Adrenal gland (tissue), 9 donors: ENCODE measurements at regions not wholly inside any gene's neighbourhood (a gene's known extent, or its start where the extent isn't known, plus 50 kb on each side); places are given as distances from the start of the nearest gene placed in this dataset.

Experiments
- DNase-seq, 7 donors: peaks; one replicate each; pipeline ENCODE4 v3.0.0-alpha.2; 2019 to 2020
- H3K27ac ChIP-seq, 5 donors: fragments of 200-600 bp; sonication (generic) in 4 of 5; 1 replicate in 3 of 5; 2 replicates in 2 of 5; pipeline versions ENCODE4 v1.5.1 to v1.8.0; 2016 to 2020; ENCODE audit warnings: mild to moderate bottlenecking in 1 of 5
- H3K27me3 ChIP-seq: fragments of 200-600 bp; 2 replicates; pipeline ENCODE4 v1.8.0; 2021
- H3K36me3 ChIP-seq, 2 donors: fragments of 200-600 bp; replicated peaks in 1 of 2; 1 replicate in 1 of 2; 2 replicates in 1 of 2; pipeline versions ENCODE4 v1.5.1 to v1.8.0; 2018 to 2022
- H3K4me1 ChIP-seq, 2 donors: fragments of 200-600 bp; replicated peaks in 1 of 2; 1 replicate in 1 of 2; 2 replicates in 1 of 2; pipeline versions ENCODE4 v1.5.1 to v1.8.0; 2018 to 2021
- H3K4me3 ChIP-seq, 4 donors: fragments of 200-600 bp; sonication (generic) in 3 of 4; one replicate each; pipeline ENCODE4 v1.5.1; 2016 to 2018
- H3K9me3 ChIP-seq, 3 donors: fragments of 200-600 bp; sonication (generic) in 1 of 3; replicated peaks in 1 of 3; 1 replicate in 2 of 3; 2 replicates in 1 of 3; pipeline versions ENCODE4 v1.5.1 to v1.8.0; 2016 to 2021
- POLR2A ChIP-seq, 2 donors: fragments of 450-650 bp; IDR thresholded peaks; one replicate each; pipeline ENCODE4 v1.6.1; 2017; ENCODE audit warnings: antibody characterized with exemption in 2 of 2, mild to moderate bottlenecking in 2 of 2, moderate library complexity in 1 of 2
- WGBS, 4 donors: extraction: QIAGEN DNeasy Blood & Tissue Kit in 2 of 4; methylation state at CpG; one replicate each; pipeline versions ENCODE4 v1.1.5 to v1.1.7; 2013 to 2017; 5-methylcytosine and 5-hydroxymethylcytosine counted together
- intact Hi-C, 2 donors: fragments of 100-400 bp; cut with DNase I; formaldehyde crosslinking; loops; one replicate each; pipeline versions ENCODE4 v1.14.1 to v1.15.0; 2022 to 2023
- TF ChIP-seq, protein P1 (sequence below), 6 experiments: fragments of 450-650 bp in 4 of 6; fragments of 200-600 bp in 2 of 6; sonication (generic) in 1 of 6; IDR thresholded peaks; 1 replicate in 5 of 6; 2 replicates in 1 of 6; pipeline versions ENCODE4 v1.5.1 to v1.8.0; 2016 to 2021; ENCODE audit warnings: antibody characterized with exemption in 6 of 6, mild to moderate bottlenecking in 2 of 6, moderate library complexity in 1 of 6
- donor health status: healthy with polysubstance abuse.
- donor health status: Bipolar disorder and iron deficiency.
- donor health status: DM: yes; HTN: yes; CAD: no.
- donor health status: DM: no; HTN: no; CAD: no.
- donor health status: DM: no; HTN: no; CAD: no.

DNA sequence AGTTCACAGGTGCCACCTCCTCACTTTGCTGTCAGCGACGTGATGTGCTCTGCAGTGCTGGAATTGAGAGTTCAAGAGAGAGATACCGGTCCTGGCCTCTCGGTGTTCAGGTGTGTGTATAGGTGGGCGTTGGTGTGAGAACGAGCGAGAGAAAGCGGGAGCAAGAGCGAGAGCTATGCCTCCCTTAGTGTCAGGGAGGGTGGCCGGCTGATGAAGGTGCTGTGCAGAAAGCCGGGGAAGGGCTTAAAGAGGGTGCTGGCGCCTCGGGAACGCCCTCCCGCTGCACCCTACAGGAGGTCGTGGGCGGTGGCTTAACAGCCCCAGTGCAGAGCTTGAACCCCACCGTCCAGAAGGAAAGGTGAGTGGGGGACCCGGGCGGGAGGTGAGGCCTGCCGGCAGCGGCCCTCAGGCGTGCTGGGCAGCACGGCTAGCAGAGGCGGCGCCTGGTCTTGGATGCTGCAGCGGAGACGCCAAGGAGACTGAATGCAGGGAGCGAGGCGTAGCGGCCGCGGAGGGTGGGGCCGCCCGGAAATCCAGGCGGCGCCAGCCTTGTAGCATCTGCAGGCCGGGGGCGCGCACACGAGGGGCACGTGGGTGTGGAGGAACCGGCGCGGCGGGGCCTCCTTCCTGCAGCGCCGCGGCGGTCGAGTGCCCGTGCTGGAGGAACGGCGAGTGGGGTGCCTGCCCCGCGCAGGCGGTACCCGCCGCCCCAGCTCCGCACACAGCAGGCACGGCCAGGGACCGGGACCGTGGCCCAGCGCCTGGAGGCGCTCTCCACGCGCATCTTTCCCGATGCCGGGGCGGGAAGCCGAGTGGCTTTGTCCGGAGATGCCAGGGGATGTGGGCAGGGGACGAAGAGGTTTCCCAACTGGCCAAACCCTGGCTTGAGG lies 246.8 kb upstream of the TOPAZ1 start:
- peaks cover 0 to 4% (median 0%) of the 10 kb centered on the region in 3 donors for H3K9me3 ChIP-seq
- peak in 1 of 7 donors; percentile 21 for DNase-seq
- intact Hi-C loops = no loop called here
- peak overlapping the region in 1 of 4 donors; percentile 12 for H3K4me3 ChIP-seq
- no peaks in the 10 kb centered on the region for H3K36me3 ChIP-seq
- H3K27me3 ChIP-seq = peaks cover 70% of the 10 kb centered on the region
- H3K27ac ChIP-seq = no peak overlapping the region
- WGBS, 4 donors = 3 to 4% (median 3%) methylated on average over 31 to 73 of the region's 73 CpGs
- TF ChIP-seq POLR2A (IDR thresholded peaks at IDR 0.05) = no peak
- TF ChIP-seq, protein P1, sequence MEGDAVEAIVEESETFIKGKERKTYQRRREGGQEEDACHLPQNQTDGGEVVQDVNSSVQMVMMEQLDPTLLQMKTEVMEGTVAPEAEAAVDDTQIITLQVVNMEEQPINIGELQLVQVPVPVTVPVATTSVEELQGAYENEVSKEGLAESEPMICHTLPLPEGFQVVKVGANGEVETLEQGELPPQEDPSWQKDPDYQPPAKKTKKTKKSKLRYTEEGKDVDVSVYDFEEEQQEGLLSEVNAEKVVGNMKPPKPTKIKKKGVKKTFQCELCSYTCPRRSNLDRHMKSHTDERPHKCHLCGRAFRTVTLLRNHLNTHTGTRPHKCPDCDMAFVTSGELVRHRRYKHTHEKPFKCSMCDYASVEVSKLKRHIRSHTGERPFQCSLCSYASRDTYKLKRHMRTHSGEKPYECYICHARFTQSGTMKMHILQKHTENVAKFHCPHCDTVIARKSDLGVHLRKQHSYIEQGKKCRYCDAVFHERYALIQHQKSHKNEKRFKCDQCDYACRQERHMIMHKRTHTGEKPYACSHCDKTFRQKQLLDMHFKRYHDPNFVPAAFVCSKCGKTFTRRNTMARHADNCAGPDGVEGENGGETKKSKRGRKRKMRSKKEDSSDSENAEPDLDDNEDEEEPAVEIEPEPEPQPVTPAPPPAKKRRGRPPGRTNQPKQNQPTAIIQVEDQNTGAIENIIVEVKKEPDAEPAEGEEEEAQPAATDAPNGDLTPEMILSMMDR (IDR thresholded peaks at IDR 0.05) = no peak
- peaks cover 27 to 49% of the 10 kb centered on the region in 2 donors for H3K4me1 ChIP-seq

GRCh38 chr3:43995547-43996378 lies 245.9 kb upstream of the TOPAZ1 start:
- peak overlapping the region in 1 of 4 donors; percentile 35 for H3K4me3 ChIP-seq
- no peak overlapping the region for H3K27ac ChIP-seq
- H3K36me3 ChIP-seq = no peaks in the 10 kb centered on the region
- WGBS, 4 donors = 2 to 4% (median 3%) methylated on average over 37 to 58 of the region's 58 CpGs
- peaks cover 71% of the 10 kb centered on the region for H3K27me3 ChIP-seq
- DNase-seq = no peak
- TF ChIP-seq, protein P1 (IDR thresholded peaks at IDR 0.05) = no peak
- TF ChIP-seq POLR2A (IDR thresholded peaks at IDR 0.05) = no peak
- peaks cover 0 to 3% (median 0%) of the 10 kb centered on the region in 3 donors for H3K9me3 ChIP-seq
- intact Hi-C loops = no loop called here
- peaks cover 27 to 49% of the 10 kb centered on the region in 2 donors for H3K4me1 ChIP-seq

DNA sequence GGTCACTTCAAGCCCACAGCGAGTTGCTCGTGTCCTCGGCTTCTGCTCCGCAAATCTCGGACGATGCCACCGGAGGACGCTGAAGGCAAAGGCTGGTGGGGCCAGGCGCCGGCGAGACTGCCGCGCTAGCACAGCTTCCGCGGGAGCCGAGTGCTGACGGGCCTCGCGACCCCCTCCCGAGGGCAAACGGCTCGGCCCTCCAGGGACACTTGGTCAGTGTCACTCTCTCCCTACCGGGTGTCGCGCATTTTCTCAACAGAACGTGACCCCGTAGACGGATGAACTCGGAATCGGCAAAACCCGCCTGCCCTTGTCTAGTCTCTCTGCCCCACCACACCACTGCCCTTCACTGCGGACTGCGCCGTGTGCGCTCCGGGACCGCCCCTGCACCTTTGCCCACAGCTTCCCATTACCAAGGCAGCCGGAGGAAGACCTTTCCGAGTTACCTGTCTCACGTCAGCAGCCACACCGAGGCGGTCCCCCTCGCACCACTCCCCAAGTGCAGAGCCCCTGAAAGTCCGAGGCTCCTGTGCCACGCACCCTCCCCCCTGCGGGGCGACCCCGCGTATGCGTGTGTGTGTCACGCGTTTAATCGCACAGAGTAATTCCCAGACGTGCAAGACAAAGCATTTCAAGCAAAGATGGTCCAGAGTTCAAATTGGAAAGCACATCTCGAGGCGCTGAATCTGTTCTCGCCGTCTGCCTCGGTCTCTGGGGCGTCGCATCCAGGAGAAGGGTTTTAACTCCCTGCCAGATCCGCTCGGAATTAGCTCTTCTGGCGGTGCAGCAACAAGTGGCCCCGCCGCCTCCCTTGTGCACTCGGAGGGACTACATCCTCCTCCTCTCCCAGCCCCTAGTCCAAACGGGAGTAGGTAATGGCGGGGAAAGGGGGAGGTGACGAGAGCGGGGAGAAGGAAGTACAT lies 245.0 kb upstream of the TOPAZ1 start:
- TF ChIP-seq POLR2A (IDR thresholded peaks at IDR 0.05) = no peak
- TF ChIP-seq, protein P1 (IDR thresholded peaks at IDR 0.05) = no peak
- H3K27me3 ChIP-seq = peaks cover 68% of the 10 kb centered on the region
- H3K27ac ChIP-seq = no peak overlapping the region
- DNase-seq = no peak
- intact Hi-C loops = no loop called here
- H3K4me1 ChIP-seq = peaks cover 27 to 49% of the 10 kb centered on the region in 2 donors
- 1 to 3% (median 2%) methylated on average over 33 to 71 of the region's 71 CpGs for WGBS, 4 donors
- no peaks in the 10 kb centered on the region for H3K36me3 ChIP-seq
- no peaks in the 10 kb centered on the region for H3K9me3 ChIP-seq
- peak overlapping the region in 1 of 4 donors; percentile 35 for H3K4me3 ChIP-seq
